ENCODE measurements at regions not wholly inside any gene's neighbourhood (a gene's known extent, or its start where the extent isn't known, plus 50 kb on each side); places are given as distances from the start of the nearest gene placed in this dataset.

GRCh38 chrX:122835886-122836285 lies 348.2 kb upstream of the GRIA3 start:
- no peak for DNase-seq (ENCODE audit: low read depth in 2 of 3, low spot score in 2 of 3)

- DNase-seq (ENCODE audit: low read depth in 2 of 3, low spot score in 2 of 3) = peak in 2 of 3 donors; percentile 16 to 18
Measured at GRCh38 chrX:122850326-122850725, 333.8 kb upstream of the GRIA3 start.

DNA sequence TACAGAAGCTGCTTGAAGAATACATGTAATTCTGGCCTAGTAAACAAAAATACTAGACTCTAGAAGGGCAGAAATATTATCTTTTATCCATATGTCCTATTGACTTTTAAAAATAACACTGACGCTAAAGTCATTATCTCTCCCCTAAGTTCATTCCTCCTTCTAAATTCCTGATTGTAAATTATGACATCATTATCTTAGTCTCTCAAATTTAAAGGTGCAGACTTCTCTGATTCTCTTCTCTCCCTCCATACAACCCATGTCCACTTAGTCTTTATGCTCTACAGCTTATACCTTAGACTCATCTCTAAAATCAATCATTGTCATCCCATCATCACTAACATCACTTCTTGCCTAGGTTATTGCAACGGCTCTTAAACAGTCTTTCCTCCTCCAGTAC lies 327.9 kb upstream of the GRIA3 start:
- DNase-seq (ENCODE audit: low read depth in 2 of 3, low spot score in 2 of 3) = no peak

DNA sequence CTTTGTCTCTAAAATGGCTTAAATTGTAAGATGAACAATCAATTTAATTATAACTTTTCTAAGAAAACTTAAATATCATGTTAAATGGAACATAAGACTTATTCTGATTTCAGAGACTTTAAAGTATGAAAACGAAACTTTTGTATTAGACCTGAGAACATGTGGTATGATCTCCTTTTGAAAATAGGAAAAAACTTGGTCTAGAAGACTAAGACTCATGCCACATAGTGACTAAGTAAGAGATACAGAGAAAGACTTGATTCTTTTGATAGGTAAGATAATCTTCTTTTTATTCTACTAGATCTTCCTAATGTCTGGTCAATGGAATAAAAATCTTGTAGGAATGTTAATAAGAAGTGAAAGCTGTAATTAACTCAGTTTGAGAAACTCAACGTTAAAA lies 326.3 kb upstream of the GRIA3 start:
- no peak for DNase-seq (ENCODE audit: low read depth in 2 of 3, low spot score in 2 of 3)

DNA sequence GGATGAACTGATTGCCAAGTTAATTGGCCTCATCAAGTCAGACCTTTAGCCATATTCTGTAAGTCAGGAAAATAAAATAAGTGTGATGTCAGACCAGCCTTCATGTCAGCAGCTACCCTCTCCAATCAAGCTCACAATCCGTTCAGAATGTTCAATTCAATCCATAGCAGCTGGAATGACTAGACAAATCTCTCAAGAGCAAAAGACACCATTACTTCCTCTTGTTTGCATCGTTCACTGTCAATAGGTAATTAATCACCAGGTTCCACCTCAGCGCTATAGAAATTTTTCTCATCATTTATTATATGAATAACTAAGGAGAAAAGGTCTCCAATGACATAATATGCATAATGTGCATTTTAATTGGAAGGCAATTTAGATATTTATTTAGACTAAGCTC lies 321.0 kb upstream of the GRIA3 start:
- DNase-seq (ENCODE audit: low read depth in 2 of 3, low spot score in 2 of 3) = peak in 1 of 3 donors; percentile 14

DNA sequence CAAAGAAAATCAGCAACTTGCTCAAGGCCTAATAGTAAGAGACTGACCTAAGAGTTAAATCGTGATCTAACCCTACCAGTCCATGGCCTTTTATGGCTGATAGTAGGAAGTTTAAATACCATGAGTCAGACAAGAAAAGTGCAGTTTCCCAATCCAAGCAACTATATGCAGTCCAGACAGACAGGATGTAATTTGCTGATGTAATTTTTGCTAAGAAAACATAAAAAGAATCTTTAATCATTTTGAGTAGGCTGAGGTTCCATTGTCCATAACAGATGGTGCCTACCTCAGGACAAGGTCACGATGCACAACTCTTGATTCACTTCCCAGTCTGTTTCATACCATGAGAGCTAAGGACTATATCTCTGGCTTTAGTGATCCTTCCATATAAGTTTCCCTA lies 317.5 kb upstream of the GRIA3 start:
- DNase-seq (ENCODE audit: low read depth in 2 of 3, low spot score in 2 of 3) = no peak

GRCh38 chrX:122868631-122869030 lies 315.4 kb upstream of the GRIA3 start:
- DNase-seq (ENCODE audit: low read depth in 2 of 3, low spot score in 2 of 3) = no peak

DNA sequence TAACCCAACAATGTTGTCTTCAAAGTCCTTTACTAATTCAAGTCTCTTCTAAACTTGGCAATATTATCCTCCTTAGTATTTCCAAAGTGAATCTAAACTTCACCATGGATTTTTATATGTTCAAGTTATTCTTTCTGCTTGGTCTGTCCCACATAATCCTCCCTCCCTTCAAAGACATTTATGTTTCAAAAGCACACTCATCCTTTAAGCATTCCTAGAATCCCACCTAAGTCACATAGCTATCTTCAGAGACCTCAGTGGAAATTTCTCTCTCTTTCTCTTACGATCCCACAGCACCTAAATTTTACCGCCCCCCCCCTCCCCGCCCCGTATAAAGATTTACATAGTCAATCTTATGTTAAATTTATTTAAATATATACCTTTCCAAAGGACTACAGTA lies 314.9 kb upstream of the GRIA3 start:
- DNase-seq (ENCODE audit: low read depth in 2 of 3, low spot score in 2 of 3) = no peak

GRCh38 chrX:122878269-122878668 lies 305.8 kb upstream of the GRIA3 start:
- DNase-seq (ENCODE audit: low read depth in 2 of 3, low spot score in 2 of 3) = no peak

DNA sequence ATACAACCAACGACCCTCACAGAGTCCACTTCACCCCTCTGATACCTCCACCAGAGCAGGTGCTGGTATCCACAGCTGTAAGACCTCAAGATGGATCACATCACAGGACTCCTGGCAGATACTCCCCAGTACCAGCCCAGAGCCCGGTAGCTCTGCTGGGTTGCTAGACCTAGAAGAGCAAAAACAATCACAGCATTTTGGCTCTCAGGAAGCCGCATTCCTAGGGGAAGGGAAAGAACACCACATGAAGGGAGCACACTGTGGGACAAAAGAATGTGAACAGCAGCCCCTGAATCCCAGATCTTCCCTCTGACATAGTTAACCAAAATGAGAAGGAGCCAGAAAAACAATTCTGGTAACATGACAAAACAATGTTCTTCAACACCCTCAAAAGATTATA lies 303.1 kb upstream of the GRIA3 start:
- no peak for DNase-seq (ENCODE audit: low read depth in 2 of 3, low spot score in 2 of 3)

DNA sequence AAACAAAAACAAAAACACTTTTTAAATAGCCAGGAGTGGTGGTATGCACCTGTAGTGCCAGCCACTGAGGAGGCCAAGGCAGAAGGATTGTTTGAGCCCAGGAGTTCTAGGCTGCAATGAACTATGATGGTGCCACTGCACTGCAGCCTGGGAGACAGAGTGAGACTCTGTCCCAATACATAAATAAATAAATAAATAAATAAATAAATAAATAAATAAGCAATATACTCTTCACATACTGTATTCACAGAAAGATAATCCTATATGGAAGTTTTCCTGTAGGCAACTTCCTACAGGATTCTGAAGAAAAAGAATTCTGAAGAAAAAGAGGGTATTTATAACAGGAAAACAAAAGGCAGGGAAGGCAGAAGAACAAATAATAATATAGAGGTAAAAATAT lies 293.3 kb upstream of the GRIA3 start:
- DNase-seq (ENCODE audit: low read depth in 2 of 3, low spot score in 2 of 3) = no peak

DNA sequence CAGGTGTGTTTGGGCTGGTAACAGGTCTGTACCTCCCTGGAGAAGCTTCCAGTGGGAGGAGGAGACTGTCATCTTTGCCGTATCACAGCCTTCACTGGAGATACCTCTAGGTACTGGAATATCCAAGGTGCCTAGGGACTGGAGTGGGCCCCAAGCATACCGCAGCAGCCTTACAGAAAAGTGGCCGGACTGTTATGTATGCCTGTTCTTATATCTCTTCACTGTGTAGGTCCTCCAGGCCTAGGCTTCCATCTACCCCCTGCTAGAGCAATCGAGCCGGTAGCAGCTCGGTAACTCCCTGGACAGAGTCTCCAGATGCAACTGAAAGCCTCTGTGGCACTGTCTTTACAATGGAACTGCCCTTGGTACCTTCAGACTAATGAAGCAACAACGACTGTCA lies 277.4 kb upstream of the GRIA3 start:
- no peak for DNase-seq (ENCODE audit: low read depth in 2 of 3, low spot score in 2 of 3)

DNA sequence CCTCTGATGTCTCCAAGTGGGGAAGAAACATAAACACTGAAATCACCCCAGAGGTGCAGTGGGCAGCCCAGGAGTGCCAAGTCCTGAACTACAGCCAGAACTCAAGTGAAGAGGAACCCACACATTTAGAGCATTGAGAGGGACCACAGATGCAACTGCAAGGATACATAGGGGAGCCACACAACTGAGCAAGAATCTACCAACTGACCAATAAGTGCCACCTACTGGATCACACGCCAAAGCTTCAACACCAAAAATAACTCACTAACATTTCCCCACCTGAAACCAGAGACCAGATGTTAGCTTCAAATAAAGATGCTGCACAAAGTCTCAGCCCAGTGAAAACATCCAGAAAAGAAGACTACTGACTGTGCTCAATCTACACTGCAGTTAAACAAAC lies 276.7 kb upstream of the GRIA3 start:
- DNase-seq (ENCODE audit: low read depth in 2 of 3, low spot score in 2 of 3) = no peak

DNA sequence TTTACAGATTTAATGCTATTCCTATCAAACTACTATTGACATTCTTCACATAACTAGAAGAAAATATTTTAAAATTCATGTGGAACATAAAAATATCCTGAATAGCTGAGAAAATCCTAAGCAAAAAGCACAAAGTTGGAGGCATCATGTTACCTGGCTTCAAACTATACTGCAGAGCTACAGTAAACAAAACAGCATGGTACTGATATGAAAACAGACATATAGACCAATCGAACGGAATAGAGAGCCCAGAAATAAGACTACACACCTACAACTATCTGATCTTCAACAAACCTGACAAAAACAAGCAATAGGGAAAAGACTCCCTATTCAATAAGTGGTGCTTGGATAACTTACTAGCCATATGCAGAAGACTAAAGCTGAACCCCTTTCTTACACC lies 273.4 kb upstream of the GRIA3 start:
- no peak for DNase-seq (ENCODE audit: low read depth in 2 of 3, low spot score in 2 of 3)

- DNase-seq (ENCODE audit: low read depth in 2 of 3, low spot score in 2 of 3) = no peak
Measured at GRCh38 chrX:122913134-122913533, 270.9 kb upstream of the GRIA3 start.

DNA sequence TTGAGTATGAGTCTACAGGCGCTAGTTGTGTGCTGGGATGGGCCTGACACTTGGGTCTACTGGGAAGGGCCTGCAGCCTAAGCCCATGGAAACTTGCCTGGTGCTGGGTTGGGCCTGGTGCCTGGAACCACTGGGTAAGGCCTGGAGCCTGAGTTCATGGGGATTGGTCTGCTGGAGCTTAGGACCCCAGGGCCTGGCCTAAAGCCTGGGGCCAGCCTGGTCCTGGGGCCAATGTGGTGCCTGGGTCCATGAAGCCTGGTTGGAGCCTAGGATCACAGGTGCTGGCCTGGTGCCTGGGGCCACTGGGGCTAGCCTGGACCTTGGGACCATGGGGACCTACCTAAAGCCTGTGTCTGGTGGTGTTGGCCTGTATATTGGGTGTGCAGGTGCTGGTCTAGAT lies 270.3 kb upstream of the GRIA3 start:
- DNase-seq (ENCODE audit: low read depth in 2 of 3, low spot score in 2 of 3) = no peak

DNA sequence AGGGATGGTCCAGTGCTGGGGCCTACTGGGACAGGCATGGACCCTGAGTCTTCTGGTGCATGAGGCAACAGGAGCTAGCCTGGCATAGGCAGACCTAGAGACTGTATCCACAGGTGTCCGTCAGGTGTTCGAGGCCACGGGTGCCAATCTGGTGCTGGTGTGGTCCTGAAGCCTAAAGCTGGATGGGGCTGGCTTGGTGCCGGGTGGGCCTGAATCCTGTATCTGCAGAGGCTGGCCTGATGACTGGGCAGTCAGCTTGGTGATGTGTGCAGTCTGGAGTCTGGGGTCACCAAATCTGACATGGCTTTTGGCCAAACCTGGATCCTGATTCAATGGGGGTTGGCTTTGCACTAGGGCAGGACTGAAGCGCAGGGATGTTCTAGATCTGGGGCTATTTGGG lies 269.8 kb upstream of the GRIA3 start:
- DNase-seq (ENCODE audit: low read depth in 2 of 3, low spot score in 2 of 3) = no peak

DNA sequence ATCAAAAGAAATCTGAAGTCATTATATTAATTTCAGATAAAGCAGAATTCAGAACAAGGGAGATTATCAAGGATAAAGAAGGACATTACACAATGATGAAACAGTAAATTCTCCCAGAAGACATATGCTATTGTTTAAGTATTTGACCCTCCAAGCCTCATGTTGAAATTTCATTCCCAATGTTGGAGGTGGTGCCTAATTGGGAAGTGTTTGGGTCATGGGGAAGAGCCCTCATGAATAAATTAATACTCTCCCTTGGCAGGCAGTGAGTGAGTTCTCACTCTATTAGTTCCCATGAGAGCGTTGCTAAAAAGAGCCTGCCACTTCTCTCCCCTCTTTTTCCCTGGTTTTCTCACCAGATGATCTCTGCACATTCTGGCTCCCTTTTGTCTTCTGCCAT lies 249.9 kb upstream of the GRIA3 start:
- no peak for DNase-seq (ENCODE audit: low read depth in 2 of 3, low spot score in 2 of 3)

GRCh38 chrX:122940199-122940598 lies 243.9 kb upstream of the GRIA3 start:
- no peak for DNase-seq (ENCODE audit: low read depth in 2 of 3, low spot score in 2 of 3)

DNA sequence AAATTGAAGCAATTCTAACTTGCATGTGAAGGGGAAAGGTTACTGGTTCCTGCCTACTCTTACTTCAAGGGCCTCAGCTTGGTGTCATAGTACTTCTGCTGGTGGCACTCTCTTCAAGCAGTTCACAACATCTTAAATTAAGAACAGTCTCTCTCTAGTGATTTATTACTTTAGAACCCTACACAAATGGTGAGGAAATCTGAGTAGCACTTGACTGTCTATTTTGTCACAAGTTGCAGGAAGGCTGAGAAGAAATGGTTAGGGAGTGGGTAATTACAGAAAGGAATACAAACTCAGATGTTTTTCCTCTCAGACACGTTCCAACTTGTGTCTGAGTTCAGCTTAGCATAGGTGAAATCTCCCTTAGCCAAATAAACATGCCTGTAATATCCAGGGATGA lies 242.3 kb upstream of the GRIA3 start:
- no peak for DNase-seq (ENCODE audit: low read depth in 2 of 3, low spot score in 2 of 3)

DNA sequence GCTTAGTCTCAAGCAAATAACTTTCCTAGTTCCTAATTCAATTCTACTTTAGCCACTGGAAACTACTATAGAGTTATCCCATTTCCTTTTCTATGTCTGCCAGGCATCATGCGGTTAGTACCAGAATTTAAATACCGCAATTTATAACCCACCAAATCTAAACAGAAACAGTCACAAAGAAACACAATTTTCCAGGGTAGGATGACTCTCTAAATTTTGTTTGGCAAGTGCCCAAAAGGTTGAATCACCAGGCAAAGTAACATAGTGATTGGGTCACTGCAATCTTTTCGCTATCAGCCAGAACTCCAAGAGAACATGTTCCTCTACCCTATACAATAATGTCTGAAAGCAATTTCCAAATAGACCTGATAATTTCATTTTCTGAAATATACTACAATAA lies 240.2 kb upstream of the GRIA3 start:
- DNase-seq (ENCODE audit: low read depth in 2 of 3, low spot score in 2 of 3) = no peak

DNA sequence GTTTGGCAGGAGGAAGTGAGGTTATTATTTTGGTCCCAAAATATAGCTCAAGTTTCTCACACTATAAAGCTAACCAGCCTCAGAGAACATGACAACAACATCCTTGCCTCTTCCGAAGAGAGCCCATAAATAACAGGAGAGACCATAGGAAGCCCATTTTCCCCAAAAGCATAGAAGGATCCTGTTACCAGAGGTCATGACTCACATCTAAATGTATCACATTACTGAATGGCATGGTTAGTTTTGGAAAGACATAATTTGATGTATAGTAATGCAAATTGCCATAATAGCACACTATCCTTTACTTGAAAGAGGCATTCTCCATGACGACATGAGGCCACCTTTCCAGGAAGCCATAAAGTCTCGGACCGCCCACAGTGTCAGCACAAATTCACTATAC lies 238.8 kb upstream of the GRIA3 start:
- no peak for DNase-seq (ENCODE audit: low read depth in 2 of 3, low spot score in 2 of 3)

DNA sequence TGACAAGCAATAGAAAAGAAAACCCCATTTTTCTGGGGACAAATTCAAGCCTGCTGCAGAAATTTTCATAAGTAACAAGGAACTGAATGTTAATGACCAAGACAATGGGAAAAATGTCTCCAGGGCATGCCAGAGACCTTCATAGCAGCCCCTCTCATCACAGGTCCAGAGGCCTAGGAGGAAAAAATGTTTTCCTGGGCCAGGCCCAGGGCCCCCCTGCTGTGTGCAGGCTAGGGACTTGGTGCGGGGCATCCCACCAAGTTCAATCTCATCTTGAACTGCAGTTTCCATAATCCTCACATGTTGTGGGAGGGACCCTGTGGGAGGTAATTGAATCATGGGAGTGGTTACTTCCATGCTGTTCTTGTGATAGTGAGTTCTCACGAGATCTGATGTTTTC lies 211.5 kb upstream of the GRIA3 start:
- no peak for DNase-seq (ENCODE audit: low read depth in 2 of 3, low spot score in 2 of 3)

DNA sequence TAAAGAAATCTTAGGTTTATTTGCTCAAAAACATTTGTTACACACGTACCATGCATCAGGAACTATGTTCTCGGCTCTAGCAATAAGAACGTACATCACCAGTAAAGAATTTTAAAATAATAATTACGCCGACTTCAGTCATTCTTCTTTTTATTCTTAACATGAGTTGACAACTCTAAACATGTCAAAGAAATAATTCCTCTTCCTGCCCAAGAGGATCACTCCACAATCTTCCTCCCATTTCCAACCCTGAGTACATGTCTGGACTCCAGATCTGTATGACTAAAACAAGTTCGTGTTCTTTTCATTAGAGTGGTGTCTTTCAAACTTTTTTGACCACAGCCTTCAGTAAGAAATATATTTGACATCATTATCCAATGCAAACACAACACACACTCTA lies 201.6 kb upstream of the GRIA3 start:
- no peak for DNase-seq (ENCODE audit: low read depth in 2 of 3, low spot score in 2 of 3)

All from hematopoietic multipotent progenitor cell (in vitro differentiated cells).